ENCODE measurements at regions not wholly inside any gene's neighbourhood (a gene's known extent, or its start where the extent isn't known, plus 50 kb on each side); places are given as distances from the start of the nearest gene placed in this dataset.
A peak's percentile ranks its signal among the peaks of the same experiment; 100 is the strongest.

GRCh38 chr7:108972004-108972403, 402.3 kb downstream of the DNAJB9 start:
- DNase-seq (ENCODE audit: low read depth in 2 of 2): peak in 1 of 2 donors; percentile 0
- no peak overlapping the region for H3K27ac ChIP-seq (ENCODE audit: insufficient read depth, low read length)

GRCh38 chr7:108973075-108973474, 403.4 kb downstream of the DNAJB9 start:
- H3K4me2 ChIP-seq (ENCODE audit: extremely low read depth, insufficient read depth, low read length): no peak overlapping the region
- no peak overlapping the region for H3K9ac ChIP-seq (ENCODE audit: insufficient read depth, low read length)
- no peaks in the 10 kb centered on the region for H3K79me2 ChIP-seq (ENCODE audit: control insufficient read depth, insufficient read depth, low read length)
- peak in 1 of 2 donors; percentile 1 for DNase-seq (ENCODE audit: low read depth in 2 of 2)
- no peaks in the 10 kb centered on the region for H3K4me1 ChIP-seq (ENCODE audit: control insufficient read depth, extremely low read depth, insufficient read depth, low read length)
- H4K20me1 ChIP-seq (ENCODE audit: control insufficient read depth, extremely low read depth, insufficient read depth, low read length): no peaks in the 10 kb centered on the region
- no peak overlapping the region for H2AFZ ChIP-seq (ENCODE audit: low read length)
- H3K4me3 ChIP-seq (replicated peaks in 1 of 4; ENCODE audit: control extremely low read depth in 1 of 4, insufficient read depth in 1 of 4, low read depth in 3 of 4, low read length in 4 of 4): no peak overlapping the region
- TF ChIP-seq EZH2 (IDR thresholded peaks at IDR 0.05; ENCODE audit: low read length, missing control alignments): no peak
- TF ChIP-seq CTCF (conservative IDR thresholded peaks at IDR 0.05 in 1 of 2, IDR thresholded peaks at IDR 0.05 in 1 of 2; ENCODE audit: low read depth in 1 of 2, low read length in 2 of 2): no peak
- H3K9me3 ChIP-seq (ENCODE audit: control insufficient read depth, insufficient read depth, low read depth, low read length): no peaks in the 10 kb centered on the region
- H3K27ac ChIP-seq (ENCODE audit: insufficient read depth, low read length): no peak overlapping the region
- H3K27me3 ChIP-seq (ENCODE audit: control insufficient read depth, insufficient read depth, low read length): no peaks in the 10 kb centered on the region
- no peaks in the 10 kb centered on the region for H3K36me3 ChIP-seq (ENCODE audit: control insufficient read depth, insufficient read depth, low read length)

More at GRCh38 chr7:108972004-108972403, 402.3 kb downstream of the DNAJB9 start:
- no peaks in the 10 kb centered on the region for H3K4me1 ChIP-seq (ENCODE audit: control insufficient read depth, extremely low read depth, insufficient read depth, low read length)
- H4K20me1 ChIP-seq (ENCODE audit: control insufficient read depth, extremely low read depth, insufficient read depth, low read length): no peaks in the 10 kb centered on the region
- H3K4me3 ChIP-seq (replicated peaks in 1 of 4; ENCODE audit: control extremely low read depth in 1 of 4, insufficient read depth in 1 of 4, low read depth in 3 of 4, low read length in 4 of 4): no peak overlapping the region
- no peaks in the 10 kb centered on the region for H3K79me2 ChIP-seq (ENCODE audit: control insufficient read depth, insufficient read depth, low read length)
- no peak overlapping the region for H3K9ac ChIP-seq (ENCODE audit: insufficient read depth, low read length)
- H3K9me3 ChIP-seq (ENCODE audit: control insufficient read depth, insufficient read depth, low read depth, low read length): no peaks in the 10 kb centered on the region
- TF ChIP-seq EZH2 (IDR thresholded peaks at IDR 0.05; ENCODE audit: low read length, missing control alignments) (no peak), CTCF (conservative IDR thresholded peaks at IDR 0.05 in 1 of 2, IDR thresholded peaks at IDR 0.05 in 1 of 2; ENCODE audit: low read depth in 1 of 2, low read length in 2 of 2) (no peak)
- no peaks in the 10 kb centered on the region for H3K27me3 ChIP-seq (ENCODE audit: control insufficient read depth, insufficient read depth, low read length)
- no peaks in the 10 kb centered on the region for H3K36me3 ChIP-seq (ENCODE audit: control insufficient read depth, insufficient read depth, low read length)
- no peak overlapping the region for H3K4me2 ChIP-seq (ENCODE audit: extremely low read depth, insufficient read depth, low read length)
- no peak overlapping the region for H2AFZ ChIP-seq (ENCODE audit: low read length)

- no peak for DNase-seq (ENCODE audit: low read depth in 2 of 2)
- Histone ChIP-seq H2AFZ (ENCODE audit: low read length) (no peak overlapping the region), H3K79me2 (ENCODE audit: control insufficient read depth, insufficient read depth, low read length) (no peaks in the 10 kb centered on the region), H3K4me3 (replicated peaks in 1 of 4; ENCODE audit: control extremely low read depth in 1 of 4, insufficient read depth in 1 of 4, low read depth in 3 of 4, low read length in 4 of 4) (no peak overlapping the region), H3K27ac (ENCODE audit: insufficient read depth, low read length) (no peak overlapping the region), H3K9me3 (ENCODE audit: control insufficient read depth, insufficient read depth, low read depth, low read length) (no peaks in the 10 kb centered on the region), H3K4me2 (ENCODE audit: extremely low read depth, insufficient read depth, low read length) (no peak overlapping the region), H3K4me1 (ENCODE audit: control insufficient read depth, extremely low read depth, insufficient read depth, low read length) (no peaks in the 10 kb centered on the region), H3K9ac (ENCODE audit: insufficient read depth, low read length) (no peak overlapping the region), H3K27me3 (ENCODE audit: control insufficient read depth, insufficient read depth, low read length) (no peaks in the 10 kb centered on the region), H4K20me1 (ENCODE audit: control insufficient read depth, extremely low read depth, insufficient read depth, low read length) (no peaks in the 10 kb centered on the region), H3K36me3 (ENCODE audit: control insufficient read depth, insufficient read depth, low read length) (no peaks in the 10 kb centered on the region)
- TF ChIP-seq CTCF (conservative IDR thresholded peaks at IDR 0.05 in 1 of 2, IDR thresholded peaks at IDR 0.05 in 1 of 2; ENCODE audit: low read depth in 1 of 2, low read length in 2 of 2) (no peak), EZH2 (IDR thresholded peaks at IDR 0.05; ENCODE audit: low read length, missing control alignments) (no peak)
These were observed 405.0 kb downstream of the DNAJB9 start for GRCh38 chr7:108974641-108975040.

Measured in fibroblast of lung (primary cell).